Neutrophil (primary cell): ENCODE measurements at regions not wholly inside any gene's neighbourhood (a gene's known extent, or its start where the extent isn't known, plus 50 kb on each side); places are given as distances from the start of the nearest gene placed in this dataset.
A peak's percentile ranks its signal among the peaks of the same experiment; 100 is the strongest.

ENCODE experiments used
- H3K27ac ChIP-seq: fragments of 200-600 bp; sonication (generic); 2 replicates; pipeline ENCODE4 v1.5.1; 2016; ENCODE audit warnings: mild to moderate bottlenecking, moderate library complexity
- H3K27me3 ChIP-seq: fragments of 200-600 bp; sonication (generic); 2 replicates; pipeline ENCODE4 v1.6.0; 2016; ENCODE audit warnings: mild to moderate bottlenecking
- H3K36me3 ChIP-seq: fragments of 200-600 bp; sonication (generic); 2 replicates; pipeline ENCODE4 v1.5.1; 2017
- H3K4me1 ChIP-seq, 2 experiments: fragments of 200-600 bp in 1 of 2; sonication (generic) in 1 of 2; 1 replicate in 1 of 2; 2 replicates in 1 of 2; pipeline versions ENCODE4 v1.5.1 to v1.6.1; 2013 to 2016; ENCODE audit warnings: low read depth in 1 of 2, low read length in 1 of 2, mild to moderate bottlenecking in 1 of 2, moderate library complexity in 1 of 2; ENCODE audit not compliant: control insufficient read depth in 1 of 2, insufficient read depth in 1 of 2
- H3K4me3 ChIP-seq, 2 experiments: fragments of 200-600 bp in 1 of 2; sonication (generic) in 1 of 2; 1 replicate in 1 of 2; 2 replicates in 1 of 2; pipeline ENCODE4 v1.5.1; 2013 to 2016; ENCODE audit warnings: low read depth in 1 of 2, low read length in 1 of 2, mild to moderate bottlenecking in 1 of 2, moderate library complexity in 1 of 2
- H3K9me3 ChIP-seq: fragments of 200-600 bp; sonication (generic); 2 replicates; pipeline ENCODE4 v1.5.1; 2016
- TF ChIP-seq, protein P1 (sequence below): fragments of 200-600 bp; sonication (generic); IDR thresholded peaks from 2 replicates; pipeline ENCODE4 v1.5.1; 2016; ENCODE audit warnings: antibody characterized with exemption

DNA sequence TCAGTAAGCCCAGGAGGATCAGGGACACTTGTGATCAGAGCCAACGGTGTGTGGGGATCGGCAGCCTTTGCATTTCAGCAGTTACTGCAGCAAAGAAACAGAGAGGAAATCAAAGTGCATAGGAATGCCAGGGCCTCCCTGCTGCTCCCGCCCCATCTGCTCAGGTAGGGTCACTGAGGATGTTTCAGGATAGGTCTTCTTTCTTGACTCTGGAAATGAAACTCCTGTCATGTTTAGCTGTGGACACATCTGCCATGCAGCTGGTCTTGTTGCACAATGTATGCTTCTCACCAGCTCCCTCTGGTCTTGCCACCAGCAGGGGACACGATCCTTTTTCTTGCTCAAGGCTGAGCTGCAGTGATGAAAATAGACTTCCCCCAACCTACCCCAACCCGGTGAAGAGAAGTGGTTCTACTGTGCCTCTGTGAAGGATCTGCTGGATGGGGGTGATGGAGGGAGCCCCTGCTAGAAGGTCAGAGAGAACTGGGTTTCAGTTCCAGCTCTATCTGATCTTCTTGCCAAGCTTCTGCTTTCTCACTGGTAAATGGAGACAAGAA, 185.2 kb upstream of the KLF4 start:
- no peaks in the 10 kb centered on the region for H3K27me3 ChIP-seq
- TF ChIP-seq, protein P1, sequence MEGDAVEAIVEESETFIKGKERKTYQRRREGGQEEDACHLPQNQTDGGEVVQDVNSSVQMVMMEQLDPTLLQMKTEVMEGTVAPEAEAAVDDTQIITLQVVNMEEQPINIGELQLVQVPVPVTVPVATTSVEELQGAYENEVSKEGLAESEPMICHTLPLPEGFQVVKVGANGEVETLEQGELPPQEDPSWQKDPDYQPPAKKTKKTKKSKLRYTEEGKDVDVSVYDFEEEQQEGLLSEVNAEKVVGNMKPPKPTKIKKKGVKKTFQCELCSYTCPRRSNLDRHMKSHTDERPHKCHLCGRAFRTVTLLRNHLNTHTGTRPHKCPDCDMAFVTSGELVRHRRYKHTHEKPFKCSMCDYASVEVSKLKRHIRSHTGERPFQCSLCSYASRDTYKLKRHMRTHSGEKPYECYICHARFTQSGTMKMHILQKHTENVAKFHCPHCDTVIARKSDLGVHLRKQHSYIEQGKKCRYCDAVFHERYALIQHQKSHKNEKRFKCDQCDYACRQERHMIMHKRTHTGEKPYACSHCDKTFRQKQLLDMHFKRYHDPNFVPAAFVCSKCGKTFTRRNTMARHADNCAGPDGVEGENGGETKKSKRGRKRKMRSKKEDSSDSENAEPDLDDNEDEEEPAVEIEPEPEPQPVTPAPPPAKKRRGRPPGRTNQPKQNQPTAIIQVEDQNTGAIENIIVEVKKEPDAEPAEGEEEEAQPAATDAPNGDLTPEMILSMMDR, result peak; percentile 27
- H3K27ac ChIP-seq, result peak overlapping the region; percentile 81
- H3K9me3 ChIP-seq, result no peaks in the 10 kb centered on the region
- H3K4me1 ChIP-seq, result peaks cover 29 to 38% of the 10 kb centered on the region in 2 experiments
- H3K36me3 ChIP-seq, result no peaks in the 10 kb centered on the region
- peak overlapping the region; percentile 9 to 34 for H3K4me3 ChIP-seq

DNA sequence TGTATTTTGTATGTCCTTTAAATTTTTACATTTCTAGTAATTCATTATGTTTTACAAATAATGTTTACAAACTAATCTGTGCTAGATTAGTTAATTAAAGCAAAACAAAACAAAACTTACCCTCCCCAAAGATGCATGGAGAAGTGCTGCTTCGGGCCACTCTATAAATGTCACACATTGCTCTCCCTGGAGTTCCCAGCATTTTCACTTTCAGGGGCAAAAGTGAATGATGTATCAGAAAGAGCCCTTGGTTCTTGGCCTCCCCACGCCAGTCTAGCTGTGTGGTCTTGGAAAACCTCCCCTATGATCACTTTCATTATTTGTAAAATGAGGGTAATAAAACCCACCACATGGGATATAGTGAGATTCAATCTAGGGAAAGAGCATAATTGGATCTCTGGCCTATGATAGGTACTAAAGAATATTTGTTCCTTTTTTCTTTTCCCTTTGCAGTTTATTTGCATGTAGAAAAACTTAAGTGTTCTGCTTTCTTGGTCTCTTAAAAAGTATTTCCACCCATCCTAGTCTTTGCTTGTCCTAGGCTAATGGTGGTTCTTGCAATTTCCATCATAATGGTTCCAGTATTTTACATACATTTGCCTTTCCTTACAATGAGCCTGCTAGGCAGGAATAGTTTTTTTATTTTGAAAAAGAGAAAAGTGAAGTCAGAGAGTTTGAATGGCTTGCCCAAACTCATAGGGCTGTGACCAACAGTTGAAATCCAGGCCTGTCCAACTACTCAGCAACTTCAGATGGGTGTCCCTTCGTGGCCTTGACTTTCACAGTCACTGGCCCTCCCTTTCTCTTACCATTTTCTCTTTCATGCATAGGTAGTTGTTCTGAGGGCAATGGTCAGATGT, 184.5 kb upstream of the KLF4 start:
- Histone ChIP-seq H3K4me3 (peak overlapping the region; percentile 9 to 34), H3K27ac (peak overlapping the region; percentile 81), H3K4me1 (peaks cover 29 to 38% of the 10 kb centered on the region in 2 experiments), H3K36me3 (no peaks in the 10 kb centered on the region), H3K27me3 (no peaks in the 10 kb centered on the region), H3K9me3 (no peaks in the 10 kb centered on the region)
- TF ChIP-seq, protein P1, result no peak

DNA sequence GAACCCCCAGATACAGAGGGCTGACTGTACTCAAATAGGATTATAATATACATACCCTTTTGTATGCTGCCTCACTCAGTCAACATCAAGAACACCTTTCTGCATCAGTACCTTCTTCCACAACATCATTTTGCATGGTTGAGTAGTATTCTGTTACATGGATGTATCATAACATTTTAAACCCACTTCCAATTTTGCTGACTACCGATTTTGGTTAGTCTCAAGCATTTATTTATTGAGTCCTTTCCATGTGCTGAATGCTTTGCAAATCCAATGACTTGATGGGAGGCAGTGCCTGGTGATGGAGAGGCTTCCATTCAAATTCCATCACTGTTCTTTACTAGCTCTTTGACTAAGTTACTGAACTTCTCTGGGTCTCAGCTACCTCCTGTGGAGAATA, 182.0 kb upstream of the KLF4 start:
- H3K27me3 ChIP-seq, result no peaks in the 10 kb centered on the region
- H3K9me3 ChIP-seq, result no peaks in the 10 kb centered on the region
- H3K27ac ChIP-seq, result no peak overlapping the region
- no peaks in the 10 kb centered on the region for H3K36me3 ChIP-seq
- no peak overlapping the region for H3K4me3 ChIP-seq
- TF ChIP-seq, protein P1, result no peak
- peaks cover 26 to 29% of the 10 kb centered on the region in 2 experiments for H3K4me1 ChIP-seq

DNA sequence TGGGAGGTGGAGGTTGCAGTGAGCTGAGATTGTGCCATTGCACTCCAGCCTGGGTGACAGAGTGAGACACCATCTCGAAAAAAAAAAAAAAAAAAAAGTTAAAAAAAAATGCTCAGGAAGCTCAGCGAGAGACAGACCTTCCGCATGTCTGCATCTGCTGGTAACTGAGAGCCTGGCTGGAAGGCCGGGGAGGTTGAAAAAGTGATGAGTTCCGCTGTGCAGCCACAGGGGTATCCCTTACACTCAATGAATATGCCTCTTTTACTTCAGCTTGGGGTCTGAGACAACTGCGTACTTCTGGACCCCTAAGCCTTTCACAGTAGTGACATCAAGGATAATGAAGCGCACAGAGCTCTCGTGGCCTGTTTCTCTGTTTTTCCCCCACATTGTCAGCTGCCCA, 179.9 kb upstream of the KLF4 start:
- Histone ChIP-seq H3K4me1 (peaks cover 5 to 7% of the 10 kb centered on the region in 2 experiments), H3K27me3 (no peaks in the 10 kb centered on the region), H3K27ac (no peak overlapping the region), H3K4me3 (no peak overlapping the region), H3K9me3 (no peaks in the 10 kb centered on the region), H3K36me3 (no peaks in the 10 kb centered on the region)
- TF ChIP-seq, protein P1, result no peak

DNA sequence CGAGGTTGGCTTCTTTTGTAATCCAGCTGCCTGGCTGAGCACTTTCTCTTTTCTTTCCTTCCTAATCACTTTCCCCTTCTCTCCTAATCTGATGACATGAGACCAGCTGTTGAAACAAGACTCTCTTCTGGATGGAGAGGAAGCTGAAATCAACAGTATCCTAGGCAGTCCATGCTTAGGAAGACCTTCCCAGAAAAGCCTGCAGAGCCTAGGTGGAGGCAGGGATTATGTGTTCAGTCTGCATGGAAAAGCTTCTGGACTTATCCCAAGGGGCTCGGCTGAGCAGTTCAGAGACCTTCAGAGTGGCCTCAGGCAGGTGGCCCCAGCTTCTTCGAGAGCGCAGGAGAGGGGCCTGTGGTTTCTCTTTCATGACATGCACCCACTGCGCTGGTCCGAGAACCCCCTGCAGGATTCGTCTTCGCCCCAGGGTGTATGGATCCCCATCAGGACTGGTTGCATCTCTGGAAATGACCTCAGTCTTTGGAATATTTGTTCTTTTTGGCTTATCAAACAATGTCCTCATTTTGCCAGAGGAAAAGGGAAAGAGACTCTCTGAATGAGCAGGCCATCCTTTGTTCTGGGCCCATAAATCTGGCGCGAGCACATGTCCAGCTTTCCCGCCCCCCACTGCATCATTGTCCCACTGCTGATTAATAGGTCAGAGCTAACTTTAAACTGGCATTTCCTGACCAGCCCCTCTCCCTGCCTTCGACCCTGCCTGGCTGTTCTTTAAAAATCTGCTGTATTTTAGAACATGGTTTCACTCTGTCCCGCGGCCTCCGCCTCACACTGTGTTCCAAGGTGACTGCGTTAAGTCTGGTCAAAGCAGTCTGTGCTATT, 177.9 kb upstream of the KLF4 start:
- Histone ChIP-seq H3K4me3 (no peak overlapping the region), H3K36me3 (no peaks in the 10 kb centered on the region), H3K9me3 (no peaks in the 10 kb centered on the region), H3K27ac (no peak overlapping the region), H3K27me3 (no peaks in the 10 kb centered on the region), H3K4me1 (no peaks in the 10 kb centered on the region)
- TF ChIP-seq, protein P1, result no peak
